ENCODE measurements at regions not wholly inside any gene's neighbourhood (a gene's known extent, or its start where the extent isn't known, plus 50 kb on each side); places are given as distances from the start of the nearest gene placed in this dataset.
A peak's percentile ranks its signal among the peaks of the same experiment; 100 is the strongest.
"Not testable (repeated sequence)": the region's sequence is repeated elsewhere in the genome, so short reads cannot be mapped to it uniquely, and the experiment has no call there.

- not testable (repeated sequence) for H3K36me3 ChIP-seq (ENCODE audit: insufficient read depth, low read length); H3K4me1 ChIP-seq (ENCODE audit: insufficient read depth, low read length); H2AFZ ChIP-seq (ENCODE audit: low read depth, low read length); H3K4me3 ChIP-seq (ENCODE audit: low read length); H3K9me3 ChIP-seq (ENCODE audit: low read length); H3K27me3 ChIP-seq (ENCODE audit: insufficient read depth, low read length)
Observed at GRCh38 chr10:27354643-27355270, 114.2 kb upstream of the ACBD5 start.

GRCh38 chr10:27354100-27354499, 113.5 kb upstream of the ACBD5 start:
- H3K27me3 ChIP-seq (ENCODE audit: insufficient read depth, low read length); H3K4me1 ChIP-seq (ENCODE audit: insufficient read depth, low read length); H3K36me3 ChIP-seq (ENCODE audit: insufficient read depth, low read length); H3K9me3 ChIP-seq (ENCODE audit: low read length); H3K4me3 ChIP-seq (ENCODE audit: low read length); H2AFZ ChIP-seq (ENCODE audit: low read depth, low read length): not testable (repeated sequence)

GRCh38 chr10:27349987-27350386, 109.4 kb upstream of the ACBD5 start:
- Histone ChIP-seq H3K27me3 (ENCODE audit: insufficient read depth, low read length) (peaks cover 6% of the 10 kb centered on the region), H3K4me1 (ENCODE audit: insufficient read depth, low read length) (peaks cover 4% of the 10 kb centered on the region), H3K9me3 (ENCODE audit: low read length) (no peaks in the 10 kb centered on the region), H3K4me3 (ENCODE audit: low read length) (no peak overlapping the region), H3K36me3 (ENCODE audit: insufficient read depth, low read length) (no peaks in the 10 kb centered on the region), H2AFZ (ENCODE audit: low read depth, low read length) (no peak overlapping the region)

GRCh38 chr10:27347827-27348207, 107.2 kb upstream of the ACBD5 start:
- H2AFZ ChIP-seq (ENCODE audit: low read depth, low read length); H3K27me3 ChIP-seq (ENCODE audit: insufficient read depth, low read length); H3K4me1 ChIP-seq (ENCODE audit: insufficient read depth, low read length); H3K4me3 ChIP-seq (ENCODE audit: low read length); H3K36me3 ChIP-seq (ENCODE audit: insufficient read depth, low read length); H3K9me3 ChIP-seq (ENCODE audit: low read length): not testable (repeated sequence)

GRCh38 chr10:27345455-27345920, 104.9 kb upstream of the ACBD5 start:
- H2AFZ ChIP-seq (ENCODE audit: low read depth, low read length), result peak overlapping the region; percentile 35
- no peaks in the 10 kb centered on the region for H3K9me3 ChIP-seq (ENCODE audit: low read length)
- H3K4me3 ChIP-seq (ENCODE audit: low read length), result no peak overlapping the region
- no peaks in the 10 kb centered on the region for H3K36me3 ChIP-seq (ENCODE audit: insufficient read depth, low read length)
- H3K4me1 ChIP-seq (ENCODE audit: insufficient read depth, low read length), result peaks cover 3% of the 10 kb centered on the region
- H3K27me3 ChIP-seq (ENCODE audit: insufficient read depth, low read length), result peaks cover 9% of the 10 kb centered on the region

GRCh38 chr10:27344568-27345454, 104.2 kb upstream of the ACBD5 start:
- H3K27me3 ChIP-seq (ENCODE audit: insufficient read depth, low read length), result peaks cover 7% of the 10 kb centered on the region
- no peaks in the 10 kb centered on the region for H3K9me3 ChIP-seq (ENCODE audit: low read length)
- peak overlapping the region; percentile 35 for H2AFZ ChIP-seq (ENCODE audit: low read depth, low read length)
- no peaks in the 10 kb centered on the region for H3K36me3 ChIP-seq (ENCODE audit: insufficient read depth, low read length)
- peaks cover 3% of the 10 kb centered on the region for H3K4me1 ChIP-seq (ENCODE audit: insufficient read depth, low read length)
- no peak overlapping the region for H3K4me3 ChIP-seq (ENCODE audit: low read length)

GRCh38 chr10:27341001-27341400, 100.4 kb upstream of the ACBD5 start:
- peaks cover 3% of the 10 kb centered on the region for H3K4me1 ChIP-seq (ENCODE audit: insufficient read depth, low read length)
- no peaks in the 10 kb centered on the region for H3K9me3 ChIP-seq (ENCODE audit: low read length)
- peaks cover 7% of the 10 kb centered on the region for H3K27me3 ChIP-seq (ENCODE audit: insufficient read depth, low read length)
- H3K4me3 ChIP-seq (ENCODE audit: low read length), result no peak overlapping the region
- H2AFZ ChIP-seq (ENCODE audit: low read depth, low read length), result no peak overlapping the region
- H3K36me3 ChIP-seq (ENCODE audit: insufficient read depth, low read length), result no peaks in the 10 kb centered on the region

GRCh38 chr10:27335246-27335645, 94.6 kb upstream of the ACBD5 start:
- not testable (repeated sequence) for H3K9me3 ChIP-seq (ENCODE audit: low read length); H3K4me3 ChIP-seq (ENCODE audit: low read length); H2AFZ ChIP-seq (ENCODE audit: low read depth, low read length); H3K36me3 ChIP-seq (ENCODE audit: insufficient read depth, low read length); H3K4me1 ChIP-seq (ENCODE audit: insufficient read depth, low read length); H3K27me3 ChIP-seq (ENCODE audit: insufficient read depth, low read length)

- H3K36me3 ChIP-seq (ENCODE audit: insufficient read depth, low read length), result no peaks in the 10 kb centered on the region
- H3K4me3 ChIP-seq (ENCODE audit: low read length), result no peak overlapping the region
- no peaks in the 10 kb centered on the region for H3K27me3 ChIP-seq (ENCODE audit: insufficient read depth, low read length)
- no peaks in the 10 kb centered on the region for H3K4me1 ChIP-seq (ENCODE audit: insufficient read depth, low read length)
- H2AFZ ChIP-seq (ENCODE audit: low read depth, low read length), result no peak overlapping the region
- no peaks in the 10 kb centered on the region for H3K9me3 ChIP-seq (ENCODE audit: low read length)
Observed at GRCh38 chr10:27330074-27330473, 89.5 kb upstream of the ACBD5 start.

GRCh38 chr10:27328946-27329345, 88.3 kb upstream of the ACBD5 start:
- no peak overlapping the region for H3K4me3 ChIP-seq (ENCODE audit: low read length)
- H2AFZ ChIP-seq (ENCODE audit: low read depth, low read length), result no peak overlapping the region
- H3K36me3 ChIP-seq (ENCODE audit: insufficient read depth, low read length), result no peaks in the 10 kb centered on the region
- H3K9me3 ChIP-seq (ENCODE audit: low read length), result no peaks in the 10 kb centered on the region
- H3K27me3 ChIP-seq (ENCODE audit: insufficient read depth, low read length), result no peaks in the 10 kb centered on the region
- no peaks in the 10 kb centered on the region for H3K4me1 ChIP-seq (ENCODE audit: insufficient read depth, low read length)

- H3K4me1 ChIP-seq (ENCODE audit: insufficient read depth, low read length); H2AFZ ChIP-seq (ENCODE audit: low read depth, low read length); H3K27me3 ChIP-seq (ENCODE audit: insufficient read depth, low read length); H3K9me3 ChIP-seq (ENCODE audit: low read length); H3K4me3 ChIP-seq (ENCODE audit: low read length); H3K36me3 ChIP-seq (ENCODE audit: insufficient read depth, low read length): not testable (repeated sequence)
Observed at GRCh38 chr10:27326748-27327147, 86.2 kb upstream of the ACBD5 start.

- no peak overlapping the region for H3K4me3 ChIP-seq (ENCODE audit: low read length)
Observed at GRCh38 chr10:27319752-27320431, 79.3 kb upstream of the ACBD5 start.

GRCh38 chr10:27319139-27319538, 78.5 kb upstream of the ACBD5 start:
- H3K9me3 ChIP-seq (ENCODE audit: low read length); H3K4me3 ChIP-seq (ENCODE audit: low read length); H3K36me3 ChIP-seq (ENCODE audit: insufficient read depth, low read length); H2AFZ ChIP-seq (ENCODE audit: low read depth, low read length); H3K27me3 ChIP-seq (ENCODE audit: insufficient read depth, low read length); H3K4me1 ChIP-seq (ENCODE audit: insufficient read depth, low read length): not testable (repeated sequence)

More at GRCh38 chr10:27319752-27320431, 79.3 kb upstream of the ACBD5 start:
- no peaks in the 10 kb centered on the region for H3K36me3 ChIP-seq (ENCODE audit: insufficient read depth, low read length)
- no peak overlapping the region for H2AFZ ChIP-seq (ENCODE audit: low read depth, low read length)
- no peaks in the 10 kb centered on the region for H3K27me3 ChIP-seq (ENCODE audit: insufficient read depth, low read length)
- no peaks in the 10 kb centered on the region for H3K9me3 ChIP-seq (ENCODE audit: low read length)
- H3K4me1 ChIP-seq (ENCODE audit: insufficient read depth, low read length), result no peaks in the 10 kb centered on the region
